ENCODE measurements at regions not wholly inside any gene's neighbourhood (a gene's known extent, or its start where the extent isn't known, plus 50 kb on each side); places are given as distances from the start of the nearest gene placed in this dataset.

DNA sequence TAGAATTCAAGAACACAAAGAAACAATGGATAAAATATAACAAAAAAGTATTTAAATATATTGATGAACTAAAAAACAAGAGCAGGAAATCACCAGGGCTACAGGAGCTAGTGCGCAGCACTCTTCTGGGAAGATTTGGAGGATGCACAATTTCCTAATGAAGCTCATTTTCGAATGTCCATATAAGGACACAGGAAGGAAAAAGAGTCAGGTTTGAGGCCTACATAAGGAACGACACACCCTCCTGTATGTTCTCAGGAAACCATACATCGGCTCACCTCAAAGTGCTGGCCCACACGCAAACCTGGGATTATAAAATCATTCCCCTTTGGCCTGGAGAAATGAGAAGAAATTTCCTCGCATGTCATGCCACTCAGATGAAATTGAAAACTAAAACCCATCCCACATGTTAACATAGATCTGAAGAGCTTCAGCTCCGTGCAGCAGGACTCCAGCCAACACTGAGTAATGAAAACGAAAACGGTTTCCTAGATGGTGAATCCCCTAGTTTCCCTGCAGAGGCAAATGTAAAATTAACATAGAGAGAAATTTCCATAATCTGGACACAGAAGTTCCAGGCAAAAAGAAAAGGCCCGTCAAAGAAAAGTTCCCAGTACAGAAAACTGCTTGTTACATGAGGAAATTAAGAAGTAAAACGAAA lies 825.8 kb downstream of the SOCS6 start:
- no peaks in the 10 kb centered on the region for H3K27me3 ChIP-seq
- no peak for TF ChIP-seq POLR2A (IDR thresholded peaks at IDR 0.05)
- TF ChIP-seq EP300 (IDR thresholded peaks at IDR 0.05), result no peak
- TF ChIP-seq POLR2AphosphoS5 (IDR thresholded peaks at IDR 0.05), result no peak
- TF ChIP-seq, protein P1, sequence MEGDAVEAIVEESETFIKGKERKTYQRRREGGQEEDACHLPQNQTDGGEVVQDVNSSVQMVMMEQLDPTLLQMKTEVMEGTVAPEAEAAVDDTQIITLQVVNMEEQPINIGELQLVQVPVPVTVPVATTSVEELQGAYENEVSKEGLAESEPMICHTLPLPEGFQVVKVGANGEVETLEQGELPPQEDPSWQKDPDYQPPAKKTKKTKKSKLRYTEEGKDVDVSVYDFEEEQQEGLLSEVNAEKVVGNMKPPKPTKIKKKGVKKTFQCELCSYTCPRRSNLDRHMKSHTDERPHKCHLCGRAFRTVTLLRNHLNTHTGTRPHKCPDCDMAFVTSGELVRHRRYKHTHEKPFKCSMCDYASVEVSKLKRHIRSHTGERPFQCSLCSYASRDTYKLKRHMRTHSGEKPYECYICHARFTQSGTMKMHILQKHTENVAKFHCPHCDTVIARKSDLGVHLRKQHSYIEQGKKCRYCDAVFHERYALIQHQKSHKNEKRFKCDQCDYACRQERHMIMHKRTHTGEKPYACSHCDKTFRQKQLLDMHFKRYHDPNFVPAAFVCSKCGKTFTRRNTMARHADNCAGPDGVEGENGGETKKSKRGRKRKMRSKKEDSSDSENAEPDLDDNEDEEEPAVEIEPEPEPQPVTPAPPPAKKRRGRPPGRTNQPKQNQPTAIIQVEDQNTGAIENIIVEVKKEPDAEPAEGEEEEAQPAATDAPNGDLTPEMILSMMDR (IDR thresholded peaks at IDR 0.05), result no peak
- no peak overlapping the region for H3K27ac ChIP-seq
- H3K4me3 ChIP-seq, result no peak overlapping the region
- H3K36me3 ChIP-seq, result no peaks in the 10 kb centered on the region
- 81% methylated on average over 11 of the region's 11 CpGs for WGBS
- H3K4me1 ChIP-seq, result no peaks in the 10 kb centered on the region
- no peaks in the 10 kb centered on the region for H3K9me3 ChIP-seq
- no peak for DNase-seq (ENCODE audit: low spot score in 2 of 2)

DNA sequence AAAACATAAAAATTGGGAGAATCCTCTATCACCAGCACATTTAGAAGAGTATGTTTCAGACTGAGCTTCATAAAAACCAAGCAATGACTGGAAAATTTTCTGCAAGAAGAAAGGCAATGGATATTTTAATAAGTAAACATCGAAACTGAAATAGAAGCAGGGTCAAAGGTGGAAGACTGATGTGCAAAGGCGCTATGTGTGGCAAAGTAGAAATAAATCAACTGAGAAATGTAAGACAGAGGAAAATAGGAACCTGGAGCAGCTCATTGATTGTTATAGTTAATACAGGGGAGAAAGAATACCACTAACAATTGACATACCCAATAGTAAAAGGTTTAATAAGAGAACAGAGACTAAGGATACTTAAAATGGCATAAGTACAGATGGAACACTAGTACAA lies 818.4 kb downstream of the SOCS6 start:
- Histone ChIP-seq H3K36me3 (no peaks in the 10 kb centered on the region), H3K9me3 (no peaks in the 10 kb centered on the region), H3K4me1 (no peaks in the 10 kb centered on the region), H3K27ac (no peak overlapping the region), H3K27me3 (no peaks in the 10 kb centered on the region), H3K4me3 (no peak overlapping the region)
- WGBS, result 55% methylated on average over 2 of the region's 2 CpGs
- TF ChIP-seq, protein P1 (IDR thresholded peaks at IDR 0.05), result no peak
- TF ChIP-seq POLR2AphosphoS5 (IDR thresholded peaks at IDR 0.05) (no peak), POLR2A (IDR thresholded peaks at IDR 0.05) (no peak), EP300 (IDR thresholded peaks at IDR 0.05) (no peak)
- no peak for DNase-seq (ENCODE audit: low spot score in 2 of 2)

DNA sequence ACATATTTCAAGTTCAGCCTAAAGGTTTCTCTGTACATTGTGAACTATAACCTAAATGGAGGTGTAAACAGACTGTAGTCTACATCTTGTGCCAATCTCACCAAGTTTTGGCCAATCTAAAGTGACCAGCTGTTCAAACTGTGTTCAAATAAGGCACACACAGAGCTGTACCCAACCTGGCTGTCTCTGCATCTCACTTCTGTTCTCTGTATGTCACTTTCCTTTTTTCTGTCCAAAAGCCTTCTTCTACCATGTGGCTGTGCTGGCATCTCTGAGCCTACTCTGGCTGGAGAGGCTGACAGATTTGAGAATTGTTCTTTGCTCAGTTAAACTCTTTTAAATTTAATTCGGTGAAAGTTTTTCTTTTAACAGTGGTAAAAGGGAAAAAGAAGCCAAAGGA lies 817.9 kb downstream of the SOCS6 start:
- DNase-seq (ENCODE audit: low spot score in 2 of 2), result no peak
- 59% methylated on average over 1 of the region's 1 CpG for WGBS
- Histone ChIP-seq H3K4me3 (no peak overlapping the region), H3K27me3 (no peaks in the 10 kb centered on the region), H3K36me3 (no peaks in the 10 kb centered on the region), H3K4me1 (no peaks in the 10 kb centered on the region), H3K9me3 (no peaks in the 10 kb centered on the region), H3K27ac (no peak overlapping the region)
- TF ChIP-seq POLR2AphosphoS5 (IDR thresholded peaks at IDR 0.05), result no peak
- TF ChIP-seq, protein P1 (IDR thresholded peaks at IDR 0.05), result no peak
- no peak for TF ChIP-seq POLR2A (IDR thresholded peaks at IDR 0.05)
- no peak for TF ChIP-seq EP300 (IDR thresholded peaks at IDR 0.05)

DNA sequence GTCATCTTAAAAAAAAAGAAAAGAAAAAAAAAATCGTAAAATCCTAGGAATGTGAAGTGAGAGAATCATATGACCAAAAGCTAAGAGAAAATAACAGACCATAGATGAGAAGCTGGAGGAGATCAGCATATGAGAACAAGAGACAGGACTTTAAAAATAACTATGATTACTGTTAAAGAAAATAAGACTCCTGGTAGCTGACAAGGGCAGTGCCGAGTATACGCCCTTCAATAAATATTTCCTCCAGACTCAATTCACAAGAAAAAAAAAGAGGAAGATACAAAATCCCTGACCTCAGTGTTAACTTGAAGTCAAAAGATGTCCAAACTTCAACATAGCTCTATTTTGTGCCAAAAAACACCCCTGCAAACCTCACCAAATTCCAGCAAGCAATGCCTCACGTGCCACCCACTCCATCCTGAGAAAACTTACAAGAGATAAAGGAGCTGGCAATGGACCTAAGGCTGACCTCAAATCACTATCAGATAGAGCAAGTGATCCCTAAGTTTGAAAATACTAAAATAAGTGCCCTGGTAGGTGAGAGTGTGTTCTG lies 817.2 kb downstream of the SOCS6 start:
- no peak overlapping the region for H3K27ac ChIP-seq
- H3K4me3 ChIP-seq, result no peak overlapping the region
- no peaks in the 10 kb centered on the region for H3K9me3 ChIP-seq
- H3K36me3 ChIP-seq, result no peaks in the 10 kb centered on the region
- no peaks in the 10 kb centered on the region for H3K27me3 ChIP-seq
- WGBS, result 47% methylated on average over 4 of the region's 4 CpGs
- no peaks in the 10 kb centered on the region for H3K4me1 ChIP-seq
- TF ChIP-seq POLR2A (IDR thresholded peaks at IDR 0.05) (no peak), POLR2AphosphoS5 (IDR thresholded peaks at IDR 0.05) (no peak), EP300 (IDR thresholded peaks at IDR 0.05) (no peak)
- TF ChIP-seq, protein P1 (IDR thresholded peaks at IDR 0.05), result no peak
- DNase-seq (ENCODE audit: low spot score in 2 of 2), result no peak

DNA sequence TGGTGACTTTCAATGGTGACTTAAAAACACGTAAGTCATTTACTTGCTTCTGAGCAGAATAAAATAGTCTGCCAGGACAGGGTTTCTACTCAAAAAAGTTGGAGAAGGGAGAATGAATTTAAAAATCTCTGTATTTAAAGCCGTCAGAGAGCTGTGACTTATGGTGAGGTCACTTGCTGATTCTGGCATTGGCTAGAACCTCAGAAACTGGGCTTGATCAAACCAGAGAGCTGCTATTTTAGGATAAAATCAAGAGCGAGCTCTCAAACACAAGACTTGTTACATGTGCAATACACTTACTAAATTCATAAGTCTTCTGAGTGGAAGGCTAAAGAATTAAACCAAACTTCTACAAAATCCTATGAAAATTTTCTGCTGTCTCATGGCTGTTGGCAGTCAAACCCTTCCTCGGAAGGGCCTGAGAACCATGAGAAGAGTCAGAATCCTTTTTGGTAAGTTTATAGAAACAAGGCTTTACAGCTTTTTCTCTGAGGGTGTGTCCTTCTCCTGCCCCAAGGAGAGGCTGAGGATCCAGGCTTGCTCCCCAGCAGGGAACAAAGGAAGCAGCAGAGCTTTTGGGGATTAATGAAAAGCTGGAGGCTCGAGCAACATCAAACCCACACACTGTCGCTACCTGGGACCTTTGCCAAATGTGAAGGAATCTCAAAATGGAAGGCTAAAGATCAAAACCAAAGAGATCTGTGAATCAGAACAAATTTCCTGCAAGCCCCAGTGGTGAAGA lies 816.4 kb downstream of the SOCS6 start:
- WGBS, result 30% methylated on average over 6 of the region's 6 CpGs
- no peaks in the 10 kb centered on the region for H3K36me3 ChIP-seq
- H3K27me3 ChIP-seq, result no peaks in the 10 kb centered on the region
- H3K27ac ChIP-seq, result no peak overlapping the region
- H3K9me3 ChIP-seq, result no peaks in the 10 kb centered on the region
- no peaks in the 10 kb centered on the region for H3K4me1 ChIP-seq
- no peak for DNase-seq (ENCODE audit: low spot score in 2 of 2)
- H3K4me3 ChIP-seq, result no peak overlapping the region
- TF ChIP-seq POLR2AphosphoS5 (IDR thresholded peaks at IDR 0.05), result no peak
- TF ChIP-seq EP300 (IDR thresholded peaks at IDR 0.05), result no peak
- TF ChIP-seq, protein P1 (IDR thresholded peaks at IDR 0.05), result no peak
- no peak for TF ChIP-seq POLR2A (IDR thresholded peaks at IDR 0.05)

All from suprapubic skin (tissue), 4 donors.